ENCODE measurements at regions not wholly inside any gene's neighbourhood (a gene's known extent, or its start where the extent isn't known, plus 50 kb on each side); places are given as distances from the start of the nearest gene placed in this dataset.

GRCh38 chr13:30107521-30108136, 199.7 kb downstream of the KATNAL1 start:
- peak in 1 of 3 donors; percentile 47 for DNase-seq

GRCh38 chr13:30107121-30107520, 200.2 kb downstream of the KATNAL1 start:
- DNase-seq = no peak

GRCh38 chr13:30105381-30105780, 202.0 kb downstream of the KATNAL1 start:
- DNase-seq = no peak

- no peak for DNase-seq
Measured at GRCh38 chr13:30103161-30103840, 204.1 kb downstream of the KATNAL1 start.

GRCh38 chr13:30100226-30100625, 207.1 kb downstream of the KATNAL1 start:
- DNase-seq = no peak

GRCh38 chr13:30097701-30098100, 209.7 kb downstream of the KATNAL1 start:
- DNase-seq = no peak

- DNase-seq = no peak
Measured at GRCh38 chr13:30097089-30097488, 210.3 kb downstream of the KATNAL1 start.

- no peak for DNase-seq
Measured at GRCh38 chr13:30094015-30094414, 213.3 kb downstream of the KATNAL1 start.

GRCh38 chr13:30093236-30093635, 214.1 kb downstream of the KATNAL1 start:
- no peak for DNase-seq

- no peak for DNase-seq
Measured at GRCh38 chr13:30091691-30092090, 215.7 kb downstream of the KATNAL1 start.

GRCh38 chr13:30091035-30091434, 216.3 kb downstream of the KATNAL1 start:
- no peak for DNase-seq

- no peak for DNase-seq
Measured at GRCh38 chr13:30088312-30088855, 219.0 kb downstream of the KATNAL1 start.

GRCh38 chr13:30085087-30085486, 222.3 kb downstream of the KATNAL1 start:
- DNase-seq = no peak

- DNase-seq = no peak
Measured at GRCh38 chr13:30082391-30082790, 225.0 kb downstream of the KATNAL1 start.

- no peak for DNase-seq
Measured at GRCh38 chr13:30081331-30081730, 226.0 kb downstream of the KATNAL1 start.

- DNase-seq = no peak
Measured at GRCh38 chr13:30079501-30079900, 227.8 kb downstream of the KATNAL1 start.

- DNase-seq = no peak
Measured at GRCh38 chr13:30078059-30078458, 227.6 kb upstream of the UBL3 start.

- DNase-seq = no peak
Measured at GRCh38 chr13:30077240-30077735, 226.9 kb upstream of the UBL3 start.

GRCh38 chr13:30074955-30075614, 224.7 kb upstream of the UBL3 start:
- no peak for DNase-seq

- no peak for DNase-seq
Measured at GRCh38 chr13:30074431-30074830, 224.0 kb upstream of the UBL3 start.

GRCh38 chr13:30072818-30073186, 222.4 kb upstream of the UBL3 start:
- DNase-seq = no peak

GRCh38 chr13:30071969-30072817, 221.8 kb upstream of the UBL3 start:
- DNase-seq = no peak

All from muscle of back (tissue), 3 donors.